NCI-H446 (cell line): ENCODE measurements at regions not wholly inside any gene's neighbourhood (a gene's known extent, or its start where the extent isn't known, plus 50 kb on each side); places are given as distances from the start of the nearest gene placed in this dataset.
A peak's percentile ranks its signal among the peaks of the same experiment; 100 is the strongest.
"Not testable (repeated sequence)": the region's sequence is repeated elsewhere in the genome, so short reads cannot be mapped to it uniquely, and the experiment has no call there.

Experiments used
- DNase-seq, 2 experiments: peaks; one replicate each; lab custom pipeline; 2025; lab: John Stamatoyannopoulos, UW

DNA sequence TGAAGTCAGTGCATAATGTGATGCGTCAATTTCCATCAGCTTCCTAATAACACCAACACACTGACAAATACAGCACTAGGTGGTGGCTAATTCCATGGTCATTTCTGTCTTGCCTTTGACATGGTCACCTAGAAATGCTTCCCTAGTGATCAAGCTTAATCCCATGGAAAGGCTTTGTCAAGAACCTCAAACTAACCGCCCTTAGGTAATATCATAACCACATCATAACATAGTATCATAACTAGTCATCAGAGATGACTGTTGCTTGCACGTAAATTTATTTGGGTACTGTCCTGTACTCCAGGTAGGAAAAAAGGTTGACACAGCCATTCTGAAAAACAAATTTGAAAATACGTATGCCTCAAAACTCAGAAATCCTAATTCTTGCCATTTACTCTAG, 471.8 kb downstream of the IRS1 start:
- no peak for DNase-seq

- DNase-seq: no peak
Observed at GRCh38 chr2:226325526-226325925, 474.1 kb downstream of the IRS1 start.

GRCh38 chr2:226320076-226320948, 479.3 kb downstream of the IRS1 start:
- DNase-seq: no peak

GRCh38 chr2:226317970-226318369, 481.6 kb downstream of the IRS1 start:
- no peak for DNase-seq

DNA sequence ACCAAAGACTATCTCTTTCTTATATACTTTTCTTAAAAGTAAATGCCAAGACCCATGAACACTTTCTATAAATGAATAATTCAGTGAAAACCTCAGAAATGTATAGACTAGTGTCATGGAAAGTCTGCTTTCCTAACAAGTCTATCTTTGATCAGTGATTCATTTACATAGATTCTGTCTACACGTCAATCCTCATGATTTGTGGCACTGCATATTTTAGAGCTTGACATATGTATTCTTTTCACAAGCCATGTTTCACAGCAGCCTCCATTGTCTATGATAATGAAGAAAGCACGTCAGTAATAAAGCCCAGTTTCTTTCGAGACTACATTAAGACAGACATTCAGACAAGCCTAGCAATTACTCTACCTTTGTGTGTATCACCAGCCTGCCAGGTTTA, 486.6 kb downstream of the IRS1 start:
- no peak for DNase-seq

DNA sequence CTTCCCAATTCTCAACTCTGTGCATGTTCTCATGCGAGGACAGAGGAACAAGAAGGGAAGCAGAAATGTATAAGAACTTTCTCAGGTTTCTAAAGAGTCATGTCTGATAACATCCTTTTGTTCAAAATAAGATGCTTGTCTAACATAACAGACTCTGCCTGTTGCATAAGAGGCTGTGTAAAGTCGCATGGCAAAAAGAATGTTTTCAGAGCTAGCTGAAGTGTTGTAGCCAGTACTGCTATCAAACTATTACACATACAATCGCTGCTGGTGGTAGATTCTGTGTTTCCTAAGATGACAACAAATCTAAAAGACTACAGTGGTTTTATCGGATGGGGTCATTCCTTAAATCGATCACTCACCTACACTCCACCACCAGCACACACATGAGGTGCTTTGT, 487.5 kb downstream of the IRS1 start:
- no peak for DNase-seq

DNA sequence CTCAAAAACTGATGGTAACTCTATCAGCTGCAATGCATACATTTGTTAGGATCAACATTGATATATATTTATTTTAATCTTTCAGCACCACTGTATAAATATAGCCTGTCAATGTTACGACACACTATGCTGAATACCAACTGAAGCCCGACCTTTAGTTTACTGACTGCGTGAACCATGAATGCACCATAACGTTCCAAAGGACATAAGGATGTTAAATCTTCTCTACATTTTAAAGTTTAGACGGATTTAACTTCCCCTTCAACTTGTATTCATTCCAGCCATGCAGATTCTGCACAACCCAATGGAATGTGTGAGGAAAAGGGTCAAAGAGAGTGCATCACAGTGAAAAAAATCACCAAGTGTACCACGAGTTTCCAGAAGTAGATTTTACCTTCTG, 489.5 kb downstream of the IRS1 start:
- no peak for DNase-seq

GRCh38 chr2:226308986-226309385, 490.6 kb downstream of the IRS1 start:
- DNase-seq: peak in 1 of 2 experiments; percentile 3

DNA sequence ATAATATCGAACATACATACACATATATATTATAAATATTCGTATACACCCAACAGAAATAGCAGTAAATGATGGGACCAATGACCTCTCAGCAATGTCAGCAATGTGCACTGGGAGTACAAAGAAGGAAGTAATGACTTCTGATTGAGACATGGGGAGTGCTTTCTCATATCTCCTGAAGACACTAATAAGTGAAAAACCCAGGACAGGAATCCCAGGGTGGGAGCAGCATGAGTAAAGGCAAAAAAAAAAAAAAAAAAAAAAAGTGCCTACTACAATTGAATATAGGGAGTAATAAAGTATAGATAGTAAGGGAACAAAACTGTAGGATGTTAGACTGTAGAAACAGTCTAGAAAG, 491.3 kb downstream of the IRS1 start:
- DNase-seq: no peak

GRCh38 chr2:226307487-226308322, 491.9 kb downstream of the IRS1 start:
- DNase-seq: no peak

- no peak for DNase-seq
Observed at GRCh38 chr2:226306969-226307368, 492.7 kb downstream of the IRS1 start.

GRCh38 chr2:226304308-226304707, 495.3 kb downstream of the IRS1 start:
- DNase-seq: no peak

DNA sequence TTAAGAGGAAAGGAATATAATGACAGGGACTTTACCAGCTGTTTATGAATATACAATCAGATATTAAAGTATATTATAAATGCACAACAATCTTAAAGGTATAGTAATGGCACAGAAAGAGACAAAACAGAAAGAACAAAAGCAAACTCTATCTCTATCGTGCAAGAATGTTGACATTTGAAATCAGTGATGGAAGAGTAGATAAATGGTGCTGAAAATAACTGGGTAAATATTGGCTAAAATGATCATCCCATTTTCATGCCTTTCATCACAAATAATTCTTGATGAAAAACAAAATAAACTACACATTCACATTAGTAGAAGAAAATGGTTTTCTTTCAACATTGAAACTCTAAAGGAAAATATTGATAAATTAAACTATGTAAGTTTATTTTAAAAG, 495.9 kb downstream of the IRS1 start:
- no peak for DNase-seq

DNA sequence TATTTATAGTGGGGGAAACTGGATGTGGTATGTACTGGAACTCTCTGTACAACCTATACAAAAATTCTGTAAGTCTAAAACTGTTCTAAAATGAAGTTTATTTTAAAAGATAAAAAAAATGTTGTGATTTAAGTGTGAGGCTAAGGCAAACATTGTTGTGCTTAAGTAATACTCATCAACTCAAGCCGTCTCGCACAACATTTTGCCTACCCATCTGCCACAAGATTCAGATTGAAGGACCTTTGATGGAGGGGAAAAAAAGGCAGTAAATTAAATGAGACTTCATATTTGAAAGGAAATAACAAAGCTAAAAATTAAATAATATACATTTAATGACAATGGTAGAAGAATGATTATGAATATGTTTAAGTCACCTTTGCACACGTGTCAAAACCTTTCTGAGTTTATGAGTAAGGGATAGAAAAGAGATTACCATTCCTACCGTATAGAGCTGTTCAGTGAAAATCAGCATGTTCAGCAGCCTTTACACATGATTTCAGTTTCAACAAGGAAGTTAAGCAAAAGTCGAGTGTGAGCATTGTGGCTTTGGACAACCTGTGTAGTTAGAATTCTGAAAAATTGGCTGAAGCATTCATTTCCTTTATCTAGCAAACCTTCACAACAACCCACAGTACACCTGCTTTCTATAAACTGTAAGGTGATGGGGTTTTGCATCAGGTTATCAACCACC, 499.3 kb downstream of the IRS1 start:
- no peak for DNase-seq

DNA sequence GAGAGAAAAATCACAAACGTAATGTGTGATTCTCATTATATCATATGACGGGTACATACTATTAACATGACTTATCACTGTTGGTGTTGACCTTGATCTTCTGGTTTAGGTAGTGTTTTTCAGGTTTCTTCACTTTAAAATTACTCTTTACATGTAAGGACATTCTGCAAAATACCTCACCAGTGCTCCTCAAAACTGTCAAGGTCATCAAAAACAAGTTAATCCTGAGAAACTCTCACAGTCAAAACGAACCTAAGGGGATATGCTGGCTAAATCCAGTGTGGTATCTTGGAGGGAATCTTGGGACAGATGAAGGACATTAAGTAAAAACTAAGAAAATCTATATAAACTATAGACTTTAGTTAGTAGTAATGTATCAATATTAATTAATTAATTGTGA, 499.8 kb downstream of the IRS1 start:
- DNase-seq: no peak

- DNase-seq: peak in 1 of 2 experiments; percentile 52
Observed at GRCh38 chr2:226295681-226296080, 503.9 kb downstream of the IRS1 start.

GRCh38 chr2:226295123-226295522, 504.5 kb downstream of the IRS1 start:
- no peak for DNase-seq

- DNase-seq: not testable (repeated sequence)
Observed at GRCh38 chr2:226291281-226291680, 508.3 kb downstream of the IRS1 start.

- DNase-seq: no peak
Observed at GRCh38 chr2:226286916-226287315, 512.7 kb downstream of the IRS1 start.

DNA sequence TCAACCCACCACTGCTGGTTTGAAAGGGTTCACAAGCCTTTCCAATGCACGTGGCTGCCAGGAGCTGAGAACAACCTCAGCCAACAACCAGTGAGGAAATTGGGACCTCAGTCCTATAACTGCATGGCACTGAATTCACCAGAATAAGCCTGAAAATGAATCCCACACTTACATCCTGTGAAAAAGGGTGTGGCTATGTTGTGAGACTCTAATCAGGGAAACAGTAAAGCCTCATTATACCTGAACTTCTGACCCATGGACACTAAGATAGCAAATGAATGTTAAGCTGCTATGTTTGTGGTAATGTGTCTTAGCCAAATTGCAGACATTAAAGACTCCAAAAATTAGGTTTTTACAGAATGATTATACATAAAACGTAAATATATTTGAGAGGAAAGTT, 515.8 kb downstream of the IRS1 start:
- no peak for DNase-seq

DNA sequence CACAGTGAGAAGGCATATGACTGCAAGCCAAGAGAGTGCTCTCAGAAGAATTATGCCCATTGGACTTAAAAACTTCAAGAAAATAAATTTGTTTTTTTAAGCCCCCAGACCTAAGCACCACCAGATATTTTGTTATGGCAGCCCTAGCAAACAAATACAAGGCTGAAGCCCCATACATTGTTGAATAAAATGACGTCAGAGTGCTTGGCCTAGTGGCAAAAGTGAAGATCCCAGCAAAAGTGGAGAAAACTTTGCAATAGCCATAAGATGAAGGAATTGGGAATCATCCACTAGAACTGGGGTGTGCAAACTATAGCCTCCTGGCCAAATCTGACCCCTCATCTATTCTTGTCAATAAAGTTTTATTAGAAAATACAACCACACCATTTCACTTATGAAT, 517.5 kb downstream of the IRS1 start:
- DNase-seq: no peak

- DNase-seq: not testable (repeated sequence)
Observed at GRCh38 chr2:226280136-226280535, 519.5 kb downstream of the IRS1 start.

GRCh38 chr2:226275215-226275614, 524.4 kb downstream of the IRS1 start:
- no peak for DNase-seq
